ENCODE measurements at regions not wholly inside any gene's neighbourhood (a gene's known extent, or its start where the extent isn't known, plus 50 kb on each side); places are given as distances from the start of the nearest gene placed in this dataset.
A peak's percentile ranks its signal among the peaks of the same experiment; 100 is the strongest.
"Not testable (repeated sequence)": the region's sequence is repeated elsewhere in the genome, so short reads cannot be mapped to it uniquely, and the experiment has no call there.

- Mint-ChIP-seq H3K9me3 (no peaks in the 10 kb centered on the region), H3K36me3 (ENCODE audit: low read depth) (no peaks in the 10 kb centered on the region), H3K27ac (no peak overlapping the region), H3K27me3 (no peaks in the 10 kb centered on the region), H3K4me1 (peaks cover 20% of the 10 kb centered on the region), H3K4me3 (no peak overlapping the region)
- ATAC-seq (ENCODE audit: low read depth) (no peak), DNase-seq (no peak)
- intact Hi-C loops (cut with micrococcal nuclease): no loop called here
- POLR2A ChIA-PET: no interaction called here
- CTCF ChIA-PET: no interaction called here
- TF ChIP-seq CTCF (IDR thresholded peaks at IDR 0.05): no peak
Measured at GRCh38 chr3:34075975-34076374, 277.5 kb downstream of the PDCD6IP start.

DNA sequence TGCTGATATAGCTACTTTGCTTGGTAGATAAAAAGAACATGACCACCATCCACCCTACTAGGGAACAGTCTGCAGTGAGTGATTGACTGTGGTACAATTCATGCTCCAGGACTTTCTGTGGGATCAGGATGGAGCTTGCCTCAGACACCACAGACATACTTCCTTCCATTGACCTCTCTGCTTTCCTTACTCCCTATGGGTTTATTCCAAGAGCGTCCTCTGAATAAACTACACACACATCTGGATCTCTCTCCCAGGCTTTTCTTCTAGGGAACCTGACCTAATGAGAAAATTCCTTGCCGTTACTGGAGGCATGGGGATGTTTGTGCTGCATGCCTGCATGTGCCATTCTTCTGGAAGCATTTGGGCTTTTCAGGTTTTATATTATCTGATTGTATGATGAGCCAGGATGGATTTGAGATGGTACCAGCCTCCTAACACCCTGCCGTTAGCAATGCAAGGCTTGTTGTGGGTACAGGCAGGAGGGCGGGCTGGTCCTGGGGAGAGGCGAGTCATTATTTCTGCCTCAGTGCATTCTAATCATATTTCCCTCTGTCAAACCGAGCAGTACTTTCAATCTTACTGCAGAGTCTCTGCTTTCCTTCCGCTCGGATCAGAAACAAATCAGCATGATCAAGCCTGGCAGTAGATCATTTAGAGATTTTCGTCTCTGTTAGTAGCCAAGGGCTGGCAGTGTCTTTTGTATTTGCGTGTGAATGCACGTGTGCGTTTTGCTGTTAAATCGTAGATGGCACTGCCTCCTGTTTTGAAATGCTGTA is 279.2 kb downstream of the PDCD6IP start:
- peaks cover 20% of the 10 kb centered on the region for H3K4me1 Mint-ChIP-seq
- POLR2A ChIA-PET: no interaction called here
- CTCF ChIA-PET: no interaction called here
- peaks cover 1% of the 10 kb centered on the region for H3K9me3 Mint-ChIP-seq
- H3K27me3 Mint-ChIP-seq: no peaks in the 10 kb centered on the region
- no peaks in the 10 kb centered on the region for H3K36me3 Mint-ChIP-seq (ENCODE audit: low read depth)
- no peak overlapping the region for H3K27ac Mint-ChIP-seq
- no peak for TF ChIP-seq CTCF (IDR thresholded peaks at IDR 0.05)
- H3K4me3 Mint-ChIP-seq: peak overlapping the region; percentile 17
- intact Hi-C loops (cut with micrococcal nuclease): no loop called here
- no peak for DNase-seq
- ATAC-seq (ENCODE audit: low read depth): peak; percentile 47

DNA sequence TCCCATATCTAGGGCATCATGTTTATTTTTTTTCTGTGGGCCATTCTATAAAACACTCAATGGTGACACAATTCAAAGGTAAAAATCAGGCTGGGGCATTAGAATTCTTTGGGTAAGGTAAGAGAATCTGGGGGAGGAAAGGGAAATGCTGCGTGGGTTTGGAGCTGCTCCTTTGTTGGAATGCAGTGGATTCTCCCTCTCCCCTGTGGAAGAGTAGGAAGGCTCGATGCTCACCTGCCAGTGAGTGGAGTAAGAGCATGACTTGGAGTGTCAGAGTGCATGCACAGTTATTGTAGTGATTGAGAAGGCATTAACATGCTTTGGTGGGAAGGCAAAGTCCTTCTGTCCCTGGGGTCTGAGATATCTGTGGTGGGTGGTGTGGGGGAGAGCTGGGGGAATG is 280.0 kb downstream of the PDCD6IP start:
- H3K27ac Mint-ChIP-seq: no peak overlapping the region
- no peak for TF ChIP-seq CTCF (IDR thresholded peaks at IDR 0.05)
- H3K4me3 Mint-ChIP-seq: no peak overlapping the region
- H3K36me3 Mint-ChIP-seq (ENCODE audit: low read depth): no peaks in the 10 kb centered on the region
- intact Hi-C loops (cut with micrococcal nuclease): no loop called here
- H3K27me3 Mint-ChIP-seq: no peaks in the 10 kb centered on the region
- peaks cover 12% of the 10 kb centered on the region for H3K4me1 Mint-ChIP-seq
- H3K9me3 Mint-ChIP-seq: peaks cover 1% of the 10 kb centered on the region
- DNase-seq (no peak), ATAC-seq (ENCODE audit: low read depth) (no peak)
- CTCF ChIA-PET: no interaction called here
- POLR2A ChIA-PET: no interaction called here

DNA sequence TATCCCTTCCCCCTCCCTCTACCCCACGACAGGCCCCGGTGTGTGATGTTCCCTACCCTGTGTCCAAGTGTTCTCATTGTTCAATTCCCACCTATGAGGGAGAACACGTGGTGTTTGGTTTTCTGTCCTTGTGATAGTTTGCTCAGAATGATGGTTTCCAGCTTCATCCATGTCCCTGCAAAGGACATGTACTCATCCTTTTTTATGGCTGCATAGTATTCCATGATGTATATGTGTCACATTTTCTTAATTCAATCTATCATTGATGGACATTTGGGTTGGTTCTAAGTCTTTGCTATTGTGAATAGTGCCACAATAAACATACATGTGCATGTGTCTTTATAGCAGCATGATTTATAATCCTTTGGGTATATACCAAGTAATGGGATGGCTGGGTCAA is 281.4 kb downstream of the PDCD6IP start:
- H3K4me1 Mint-ChIP-seq; CTCF ChIA-PET; H3K27me3 Mint-ChIP-seq; H3K4me3 Mint-ChIP-seq; H3K27ac Mint-ChIP-seq; ATAC-seq (ENCODE audit: low read depth); H3K36me3 Mint-ChIP-seq (ENCODE audit: low read depth); intact Hi-C loops (cut with micrococcal nuclease); DNase-seq; H3K9me3 Mint-ChIP-seq; POLR2A ChIA-PET: not testable (repeated sequence)

GRCh38 chr3:34090379-34090778 is 291.9 kb downstream of the PDCD6IP start:
- intact Hi-C loops (cut with micrococcal nuclease); CTCF ChIA-PET: not testable (repeated sequence)

GRCh38 chr3:34090876-34091275 is 292.4 kb downstream of the PDCD6IP start:
- H3K4me1 Mint-ChIP-seq: no peaks in the 10 kb centered on the region
- ChIA-PET CTCF (no interaction called here), POLR2A (no interaction called here)
- H3K36me3 Mint-ChIP-seq (ENCODE audit: low read depth): no peaks in the 10 kb centered on the region
- H3K9me3 Mint-ChIP-seq: no peaks in the 10 kb centered on the region
- ATAC-seq (ENCODE audit: low read depth) (no peak), DNase-seq (no peak)
- no peak overlapping the region for H3K4me3 Mint-ChIP-seq
- peaks cover 3% of the 10 kb centered on the region for H3K27me3 Mint-ChIP-seq
- intact Hi-C loops (cut with micrococcal nuclease): no loop called here
- H3K27ac Mint-ChIP-seq: no peak overlapping the region
- no peak for TF ChIP-seq CTCF (IDR thresholded peaks at IDR 0.05)

More at GRCh38 chr3:34090379-34090778, 291.9 kb downstream of the PDCD6IP start:
- H3K27ac Mint-ChIP-seq; POLR2A ChIA-PET; H3K27me3 Mint-ChIP-seq; H3K4me1 Mint-ChIP-seq; H3K4me3 Mint-ChIP-seq; H3K36me3 Mint-ChIP-seq (ENCODE audit: low read depth); DNase-seq; H3K9me3 Mint-ChIP-seq; ATAC-seq (ENCODE audit: low read depth): not testable (repeated sequence)

GRCh38 chr3:34094280-34094679 is 295.9 kb downstream of the PDCD6IP start:
- H3K27ac Mint-ChIP-seq; CTCF ChIA-PET; POLR2A ChIA-PET; intact Hi-C loops (cut with micrococcal nuclease); H3K4me1 Mint-ChIP-seq; H3K27me3 Mint-ChIP-seq; H3K4me3 Mint-ChIP-seq; H3K9me3 Mint-ChIP-seq; H3K36me3 Mint-ChIP-seq (ENCODE audit: low read depth); ATAC-seq (ENCODE audit: low read depth); DNase-seq: not testable (repeated sequence)

Data from activated B cell treated with CpG ODN at 0.5 μM for 24 hours (primary cell).